GM08714 (cell line): ENCODE measurements at regions not wholly inside any gene's neighbourhood (a gene's known extent, or its start where the extent isn't known, plus 50 kb on each side); places are given as distances from the start of the nearest gene placed in this dataset.

Experiments
- H3K4me3 ChIP-seq: fragments of 200-500 bp; sonication (Bioruptor generic); 2 replicates; pipeline ENCODE4 v1.5.1; 2014; ENCODE audit warnings: mild to moderate bottlenecking, low read length, inconsistent platforms
- ZNF274 ChIP-seq: IDR thresholded peaks from 2 replicates; pipeline ENCODE4 v1.6.1; 2012; ENCODE audit warnings: mild to moderate bottlenecking, low read depth, low read length

GRCh38 chr9:78507037-78507436, 210.1 kb downstream of the PSAT1 start:
- H3K4me3 ChIP-seq = no peak overlapping the region
- no peak for TF ChIP-seq ZNF274

GRCh38 chr9:78510035-78510434, 213.1 kb downstream of the PSAT1 start:
- no peak overlapping the region for H3K4me3 ChIP-seq
- TF ChIP-seq ZNF274 = no peak

- TF ChIP-seq ZNF274 = no peak
- no peak overlapping the region for H3K4me3 ChIP-seq
Observed at GRCh38 chr9:78515108-78515507, 218.2 kb downstream of the PSAT1 start.

GRCh38 chr9:78519786-78520185, 222.9 kb downstream of the PSAT1 start:
- H3K4me3 ChIP-seq = no peak overlapping the region
- no peak for TF ChIP-seq ZNF274

GRCh38 chr9:78521680-78522079, 224.8 kb downstream of the PSAT1 start:
- no peak for TF ChIP-seq ZNF274
- H3K4me3 ChIP-seq = no peak overlapping the region

- H3K4me3 ChIP-seq = no peak overlapping the region
- TF ChIP-seq ZNF274 = no peak
Observed at GRCh38 chr9:78525986-78526560, 229.1 kb downstream of the PSAT1 start.

- no peak overlapping the region for H3K4me3 ChIP-seq
- TF ChIP-seq ZNF274 = no peak
Observed at GRCh38 chr9:78533500-78533899, 236.6 kb downstream of the PSAT1 start.

GRCh38 chr9:78539188-78539587, 242.3 kb downstream of the PSAT1 start:
- TF ChIP-seq ZNF274 = no peak
- H3K4me3 ChIP-seq = no peak overlapping the region

GRCh38 chr9:78539904-78540303, 243.0 kb downstream of the PSAT1 start:
- no peak for TF ChIP-seq ZNF274
- no peak overlapping the region for H3K4me3 ChIP-seq

GRCh38 chr9:78541868-78542443, 245.0 kb downstream of the PSAT1 start:
- H3K4me3 ChIP-seq = no peak overlapping the region
- no peak for TF ChIP-seq ZNF274

- TF ChIP-seq ZNF274 = no peak
- H3K4me3 ChIP-seq = no peak overlapping the region
Observed at GRCh38 chr9:78542491-78543181, 245.7 kb downstream of the PSAT1 start.

- no peak overlapping the region for H3K4me3 ChIP-seq
- no peak for TF ChIP-seq ZNF274
Observed at GRCh38 chr9:78543353-78543752, 246.4 kb downstream of the PSAT1 start.

GRCh38 chr9:78544230-78544629, 247.3 kb downstream of the PSAT1 start:
- H3K4me3 ChIP-seq = no peak overlapping the region
- no peak for TF ChIP-seq ZNF274

GRCh38 chr9:78547831-78548230, 250.9 kb downstream of the PSAT1 start:
- no peak for TF ChIP-seq ZNF274
- no peak overlapping the region for H3K4me3 ChIP-seq

GRCh38 chr9:78548670-78549069, 251.7 kb downstream of the PSAT1 start:
- no peak for TF ChIP-seq ZNF274
- H3K4me3 ChIP-seq = no peak overlapping the region
